TTC549 (cell line): ENCODE measurements at regions not wholly inside any gene's neighbourhood (a gene's known extent, or its start where the extent isn't known, plus 50 kb on each side); places are given as distances from the start of the nearest gene placed in this dataset.

Source experiments
- FAIRE-seq: peaks from 2 replicates; lab custom pipeline; 2012; peaks lifted over from hg19 to GRCh38; lab: Jason Lieb, UNC

GRCh38 chr12:76216585-76217472 is 131.4 kb downstream of the BBS10 start:
- no peak for FAIRE-seq

DNA sequence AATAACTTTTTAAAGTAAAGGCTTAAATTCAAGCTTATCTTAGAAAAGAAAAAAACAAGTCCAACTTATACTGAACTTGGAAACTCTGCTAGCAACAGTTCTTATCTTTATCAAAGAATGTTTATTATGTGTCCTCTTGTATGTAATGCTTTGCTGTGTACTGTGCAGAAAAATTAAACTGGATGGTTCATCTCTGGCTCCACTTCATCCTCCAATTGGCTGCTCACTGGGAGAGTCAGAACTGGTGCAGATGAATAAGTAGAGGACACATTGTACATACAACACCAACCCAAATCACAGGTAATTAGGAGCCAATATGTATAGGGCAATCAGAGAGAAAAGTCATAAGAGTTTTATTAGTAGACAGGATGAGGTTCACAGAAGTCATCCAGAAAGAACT is 123.6 kb upstream of the NAP1L1 start:
- no peak for FAIRE-seq

- FAIRE-seq, result no peak
Observed at GRCh38 chr12:76206677-76207072, 122.2 kb upstream of the NAP1L1 start.

GRCh38 chr12:76206039-76206676 is 121.7 kb upstream of the NAP1L1 start:
- FAIRE-seq, result no peak

DNA sequence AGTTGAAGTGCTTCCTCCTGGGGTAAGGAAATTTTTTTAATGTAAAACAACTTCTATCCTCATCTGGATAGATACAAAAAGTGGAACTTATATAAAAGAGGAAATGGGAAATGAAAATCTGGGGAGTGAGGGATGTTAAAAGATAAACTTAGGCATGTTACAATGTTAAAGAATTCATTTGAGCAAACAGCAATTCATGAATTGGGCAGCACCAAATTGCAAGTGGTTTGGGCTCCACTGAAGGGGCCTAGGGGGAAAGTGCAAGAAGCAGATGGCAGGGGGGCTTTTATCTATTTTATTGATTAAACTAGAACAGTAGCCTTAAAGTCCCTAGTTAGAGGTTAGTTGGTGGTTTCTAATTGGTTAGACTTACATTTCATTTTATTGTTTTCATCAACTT is 118.1 kb upstream of the NAP1L1 start:
- no peak for FAIRE-seq

GRCh38 chr12:76201758-76202157 is 117.3 kb upstream of the NAP1L1 start:
- no peak for FAIRE-seq

DNA sequence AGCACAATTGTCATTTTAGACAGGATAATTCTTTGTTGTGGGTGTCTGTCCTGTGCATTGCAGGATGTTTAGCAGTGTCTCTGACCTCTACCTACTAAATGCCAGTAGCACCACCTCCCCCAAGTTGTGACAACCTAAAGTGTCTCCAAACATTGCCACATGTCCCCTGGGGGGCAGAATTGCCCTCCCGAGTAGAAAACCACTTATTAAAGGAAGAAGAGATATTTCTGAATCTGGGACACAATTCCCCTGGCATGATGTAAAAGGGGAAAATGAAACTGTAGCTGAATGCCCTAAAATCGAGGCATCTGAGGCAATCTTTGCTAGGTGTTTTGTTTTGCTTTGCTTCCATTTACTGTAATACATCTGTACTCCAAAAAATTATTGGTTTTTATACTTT is 116.8 kb upstream of the NAP1L1 start:
- no peak for FAIRE-seq

- no peak for FAIRE-seq
Observed at GRCh38 chr12:76199808-76200207, 115.3 kb upstream of the NAP1L1 start.

GRCh38 chr12:76198839-76199238 is 114.4 kb upstream of the NAP1L1 start:
- FAIRE-seq, result no peak

DNA sequence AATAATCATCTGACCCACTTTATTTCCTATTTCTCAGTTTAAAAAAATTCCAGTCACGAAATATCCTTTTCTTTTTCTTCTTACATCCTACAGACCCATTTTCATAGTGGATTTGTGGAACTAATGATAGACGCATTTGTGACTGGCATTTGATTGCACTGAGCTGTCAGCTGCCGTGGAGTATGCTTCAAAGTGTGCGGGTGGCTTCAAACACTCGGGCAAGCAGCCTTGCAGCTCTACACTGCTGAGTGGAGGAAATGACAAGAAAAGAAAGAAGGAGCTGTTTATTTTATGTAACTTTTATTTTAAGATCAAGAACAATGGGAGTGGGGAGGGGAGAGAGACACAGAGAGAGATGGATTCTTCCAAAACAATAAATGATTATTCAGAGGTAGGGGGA is 112.8 kb upstream of the NAP1L1 start:
- FAIRE-seq, result no peak

DNA sequence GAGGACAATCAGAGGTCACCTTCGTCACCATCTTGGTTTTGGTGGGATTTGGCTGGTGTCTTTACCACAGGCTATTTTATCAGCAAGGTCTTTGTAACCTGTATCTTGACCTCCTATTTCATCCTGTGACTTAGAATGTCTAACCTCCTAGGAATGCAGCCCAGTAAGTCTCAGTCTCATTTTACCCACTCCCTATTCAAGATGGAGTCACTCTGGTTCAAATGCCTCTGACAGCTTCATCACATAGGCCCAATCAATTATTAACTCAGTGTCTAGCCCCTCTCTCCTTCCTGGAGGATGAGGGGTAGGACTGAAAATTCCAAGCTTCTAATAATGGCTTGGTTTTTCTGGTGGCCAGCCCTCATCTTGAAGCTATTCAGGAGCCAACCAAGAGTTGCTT is 111.4 kb upstream of the NAP1L1 start:
- FAIRE-seq, result no peak

DNA sequence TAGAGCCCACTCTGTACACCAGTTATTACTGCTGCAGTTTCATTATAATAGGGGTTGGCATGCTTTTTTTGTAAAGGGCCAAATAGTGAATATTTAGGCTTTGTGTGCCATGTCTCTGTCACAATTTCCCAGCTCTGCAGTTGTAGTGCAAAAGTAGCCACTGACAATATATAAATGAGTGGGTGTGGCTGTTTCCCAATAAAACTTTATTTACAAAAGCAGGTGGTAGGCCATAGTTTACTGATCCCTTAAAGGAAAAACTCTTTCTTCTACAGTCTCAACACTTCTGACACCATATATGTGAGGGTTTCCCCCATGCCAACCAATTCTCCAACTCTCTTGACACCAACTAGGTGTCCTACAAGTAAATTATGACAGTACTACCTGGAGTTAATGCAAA is 110.2 kb upstream of the NAP1L1 start:
- no peak for FAIRE-seq

DNA sequence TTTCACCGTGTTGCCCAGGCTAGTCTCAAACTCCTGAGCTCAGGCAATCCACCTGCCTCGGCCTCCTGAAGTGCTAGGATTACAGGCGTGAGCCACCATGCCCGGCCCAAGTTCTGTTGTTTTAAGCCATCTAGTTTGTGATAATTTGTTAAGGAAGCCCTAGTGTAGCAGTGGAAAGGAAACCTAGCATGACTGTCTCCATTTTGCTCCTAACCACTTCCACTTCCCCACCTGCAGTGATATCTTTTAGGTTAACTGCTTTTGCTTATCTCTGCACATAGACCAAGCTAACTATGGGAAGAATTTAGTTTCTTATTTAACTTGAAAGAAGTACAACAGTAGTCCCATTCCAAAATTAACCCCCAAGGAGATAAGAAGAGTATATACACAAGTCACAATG is 109.5 kb upstream of the NAP1L1 start:
- no peak for FAIRE-seq

DNA sequence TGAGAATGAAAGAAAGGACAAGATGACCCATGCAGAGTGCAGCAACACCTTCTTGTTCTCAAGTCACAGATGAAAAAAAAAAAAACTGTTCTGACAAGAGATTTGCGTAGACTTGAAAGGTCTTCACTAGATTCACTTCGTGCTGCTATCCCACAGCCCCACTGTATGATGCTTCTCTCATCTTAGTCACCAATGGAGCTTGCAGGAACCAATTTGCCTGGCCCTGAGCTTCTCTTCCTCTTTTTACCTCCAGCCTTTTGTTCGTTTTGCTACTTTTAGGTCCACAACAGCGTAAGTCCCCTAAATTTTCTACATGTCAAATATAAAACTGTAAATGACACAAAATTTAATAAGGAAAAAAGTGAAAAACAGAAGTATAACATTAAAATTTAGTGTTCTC is 107.9 kb upstream of the NAP1L1 start:
- FAIRE-seq, result no peak

- FAIRE-seq, result no peak
Observed at GRCh38 chr12:76190299-76190698, 105.8 kb upstream of the NAP1L1 start.

GRCh38 chr12:76189851-76190250 is 105.4 kb upstream of the NAP1L1 start:
- FAIRE-seq, result no peak

- no peak for FAIRE-seq
Observed at GRCh38 chr12:76187177-76187576, 102.7 kb upstream of the NAP1L1 start.

DNA sequence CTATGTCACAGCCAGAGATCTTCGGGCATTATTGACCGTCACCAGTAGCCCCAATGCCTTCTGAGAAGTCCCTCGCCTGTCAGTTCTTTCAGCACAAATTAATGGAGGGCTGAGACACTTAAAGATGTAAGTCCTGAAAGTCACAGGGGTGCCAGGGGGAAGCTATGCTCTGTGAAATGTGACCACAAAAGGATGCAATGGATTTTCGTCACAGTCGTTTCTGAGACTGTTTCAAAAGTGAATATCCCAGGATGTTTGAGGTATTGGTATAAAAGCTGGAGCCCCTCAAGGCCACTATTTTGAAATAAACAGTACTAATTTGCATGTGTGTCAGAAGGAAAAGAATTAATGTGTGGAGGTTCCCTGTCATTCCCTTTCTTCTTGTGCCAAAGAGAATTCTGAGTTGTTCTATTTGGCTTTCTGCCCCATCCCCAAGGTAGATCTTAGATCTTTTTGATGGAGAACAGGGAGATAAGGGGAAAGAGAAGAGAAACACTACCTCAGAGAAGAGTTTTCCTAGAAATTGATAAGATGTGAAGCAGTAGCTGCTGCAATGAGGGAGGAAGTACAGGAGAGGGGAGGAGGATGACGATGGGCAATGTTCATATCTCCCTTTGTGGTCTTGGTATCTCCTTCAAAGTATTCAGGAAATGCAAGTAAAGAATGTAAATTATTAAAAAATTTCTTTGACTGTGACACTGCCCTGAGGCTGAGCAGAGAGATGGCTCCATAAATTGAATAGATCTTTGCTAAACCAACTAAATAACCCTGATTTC is 101.8 kb upstream of the NAP1L1 start:
- FAIRE-seq, result no peak

- no peak for FAIRE-seq
Observed at GRCh38 chr12:76183459-76184186, 99.1 kb upstream of the NAP1L1 start.

GRCh38 chr12:76180401-76181277 is 96.2 kb upstream of the NAP1L1 start:
- no peak for FAIRE-seq

DNA sequence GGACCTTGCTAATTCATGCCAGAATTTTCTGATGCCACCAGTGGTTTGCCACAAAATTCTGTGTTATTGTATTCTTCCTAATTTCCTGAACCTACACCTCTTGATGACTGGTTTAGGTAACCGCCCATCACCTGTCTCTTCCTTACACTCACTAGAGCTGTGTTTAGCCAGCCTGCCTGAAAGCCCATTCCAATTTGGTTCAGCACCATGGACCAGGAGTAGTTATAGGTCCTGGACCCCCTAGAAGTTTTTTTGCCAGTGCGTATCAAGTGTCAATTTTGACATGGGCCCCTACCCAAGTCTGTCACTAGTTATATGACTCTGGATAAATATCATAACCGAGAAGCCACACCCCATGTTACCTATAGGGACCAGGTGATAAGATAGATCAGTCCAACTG is 94.0 kb upstream of the NAP1L1 start:
- FAIRE-seq, result no peak
